Esophagus squamous epithelium (tissue), 5 donors: ENCODE measurements at regions not wholly inside any gene's neighbourhood (a gene's known extent, or its start where the extent isn't known, plus 50 kb on each side); places are given as distances from the start of the nearest gene placed in this dataset.

Experiments used
- DNase-seq: peaks from one replicate; lab custom pipeline; 2025; lab: John Stamatoyannopoulos, UW
- H3K27ac ChIP-seq, 4 donors: fragments of 200-600 bp; sonication (generic); one replicate each; pipeline ENCODE4 v1.5.1; 2016 to 2019; ENCODE audit warnings: mild to moderate bottlenecking in 1 of 4
- H3K27me3 ChIP-seq, 4 donors: fragments of 200-600 bp; sonication (generic); 1 replicate in 3 of 4; 2 replicates in 1 of 4; pipeline versions ENCODE4 v1.5.1 to v1.6.0; 2017 to 2021; ENCODE audit warnings: antibody characterized with exemption in 1 of 4
- H3K36me3 ChIP-seq, 3 donors: fragments of 200-600 bp; sonication (generic); one replicate each; pipeline ENCODE4 v1.5.1; 2016 to 2019
- H3K4me1 ChIP-seq, 3 donors: fragments of 200-600 bp; sonication (generic); one replicate each; pipeline ENCODE4 v1.5.1; 2017 to 2019
- H3K4me3 ChIP-seq, 4 donors: fragments of 200-600 bp; sonication (generic); 1 replicate in 3 of 4; 2 replicates in 1 of 4; pipeline ENCODE4 v1.5.1; 2016 to 2019; ENCODE audit warnings: mild to moderate bottlenecking in 2 of 4, moderate library complexity in 1 of 4
- H3K9me3 ChIP-seq, 3 donors: fragments of 200-600 bp; sonication (generic); one replicate each; pipeline ENCODE4 v1.5.1; 2016 to 2019
- POLR2A ChIP-seq, 4 donors: fragments of 450-650 bp; IDR thresholded peaks; one replicate each; pipeline ENCODE4 v1.6.1; 2017; ENCODE audit warnings: antibody characterized with exemption in 4 of 4, mild to moderate bottlenecking in 4 of 4, moderate library complexity in 3 of 4
- WGBS, 2 donors: methylation state at CpG; one replicate each; pipeline ENCODE4 v1.1.5; 2018; 5-methylcytosine and 5-hydroxymethylcytosine counted together
- intact Hi-C: fragments of 100-400 bp; cut with DNase I; formaldehyde crosslinking; loops from one replicate; pipeline ENCODE4 v1.15.0; 2022
- TF ChIP-seq, protein P1 (sequence below), 6 experiments: fragments of 450-650 bp in 4 of 6; fragments of 200-600 bp in 2 of 6; sonication (generic) in 2 of 6; IDR thresholded peaks; one replicate each; pipeline ENCODE4 v1.5.1; 2016 to 2019; ENCODE audit warnings: antibody characterized with exemption in 6 of 6, mild to moderate bottlenecking in 4 of 6, moderate library complexity in 4 of 6
- donor health status: DM: yes; HTN: yes; CAD: no.

DNA sequence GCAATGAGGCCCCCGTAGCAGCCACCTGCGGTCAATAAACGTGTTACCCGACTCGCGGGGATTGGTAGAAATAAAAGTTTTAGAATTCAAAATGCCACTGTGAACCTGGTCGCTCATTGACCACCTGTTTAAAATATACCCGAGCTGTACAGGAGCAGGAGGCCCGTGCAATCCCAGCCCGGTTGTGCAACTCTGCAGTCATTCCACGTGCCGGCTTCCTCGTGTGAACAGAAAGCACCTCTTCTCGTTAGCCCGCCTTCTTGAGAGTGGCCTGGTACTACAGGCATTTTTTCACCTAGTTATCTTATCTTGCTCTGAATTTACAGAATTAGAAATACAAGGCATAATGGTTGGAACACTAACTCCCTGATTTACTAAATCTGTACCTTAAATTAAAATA is 660.7 kb downstream of the GALR1 start:
- Histone ChIP-seq H3K27me3 (peaks cover 0 to 39% (median 0%) of the 10 kb centered on the region in 4 donors), H3K4me3 (no peak overlapping the region), H3K9me3 (no peaks in the 10 kb centered on the region), H3K4me1 (no peaks in the 10 kb centered on the region), H3K27ac (no peak overlapping the region), H3K36me3 (no peaks in the 10 kb centered on the region)
- DNase-seq = no peak
- intact Hi-C loops = no loop called here
- no peak for TF ChIP-seq POLR2A (IDR thresholded peaks at IDR 0.05)
- TF ChIP-seq, protein P1, sequence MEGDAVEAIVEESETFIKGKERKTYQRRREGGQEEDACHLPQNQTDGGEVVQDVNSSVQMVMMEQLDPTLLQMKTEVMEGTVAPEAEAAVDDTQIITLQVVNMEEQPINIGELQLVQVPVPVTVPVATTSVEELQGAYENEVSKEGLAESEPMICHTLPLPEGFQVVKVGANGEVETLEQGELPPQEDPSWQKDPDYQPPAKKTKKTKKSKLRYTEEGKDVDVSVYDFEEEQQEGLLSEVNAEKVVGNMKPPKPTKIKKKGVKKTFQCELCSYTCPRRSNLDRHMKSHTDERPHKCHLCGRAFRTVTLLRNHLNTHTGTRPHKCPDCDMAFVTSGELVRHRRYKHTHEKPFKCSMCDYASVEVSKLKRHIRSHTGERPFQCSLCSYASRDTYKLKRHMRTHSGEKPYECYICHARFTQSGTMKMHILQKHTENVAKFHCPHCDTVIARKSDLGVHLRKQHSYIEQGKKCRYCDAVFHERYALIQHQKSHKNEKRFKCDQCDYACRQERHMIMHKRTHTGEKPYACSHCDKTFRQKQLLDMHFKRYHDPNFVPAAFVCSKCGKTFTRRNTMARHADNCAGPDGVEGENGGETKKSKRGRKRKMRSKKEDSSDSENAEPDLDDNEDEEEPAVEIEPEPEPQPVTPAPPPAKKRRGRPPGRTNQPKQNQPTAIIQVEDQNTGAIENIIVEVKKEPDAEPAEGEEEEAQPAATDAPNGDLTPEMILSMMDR (IDR thresholded peaks at IDR 0.05) = no peak
- WGBS, 2 donors = 90 to 93% methylated on average over 15 of the region's 15 CpGs

DNA sequence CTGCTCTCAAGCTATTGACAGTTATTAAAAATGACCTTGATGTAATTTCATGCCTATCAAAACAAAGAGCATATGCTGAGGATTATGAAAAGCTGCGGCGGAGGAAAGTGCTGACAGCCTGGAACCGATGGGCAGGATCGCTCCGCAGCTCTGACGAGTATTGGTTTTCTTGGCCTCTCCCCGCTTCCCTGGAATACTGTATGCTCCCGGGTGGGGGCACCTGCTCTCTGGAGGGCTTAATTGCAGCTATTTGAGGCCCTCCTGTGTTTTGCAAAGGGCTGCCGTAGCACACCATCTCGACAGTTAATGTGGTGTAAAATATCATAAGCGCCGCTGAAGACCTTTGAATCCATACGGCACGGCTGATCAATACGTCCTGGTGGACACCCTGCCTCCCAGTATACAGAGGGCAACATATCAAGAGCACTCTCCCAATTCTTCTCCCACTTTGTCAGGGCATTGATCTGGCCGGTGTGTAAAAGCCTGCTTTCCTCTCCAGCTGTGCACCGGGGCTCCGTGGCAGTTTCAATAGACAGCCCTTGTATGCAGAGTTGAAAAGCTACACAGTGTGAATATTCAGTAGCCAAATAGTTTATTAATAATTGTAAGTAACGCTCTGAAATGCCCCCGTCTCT is 662.4 kb downstream of the GALR1 start:
- TF ChIP-seq POLR2A (IDR thresholded peaks at IDR 0.05) = no peak
- TF ChIP-seq, protein P1 (IDR thresholded peaks at IDR 0.05) = no peak
- Histone ChIP-seq H3K27me3 (peaks cover 0 to 39% (median 0%) of the 10 kb centered on the region in 4 donors), H3K4me3 (no peak overlapping the region), H3K4me1 (no peaks in the 10 kb centered on the region), H3K9me3 (no peaks in the 10 kb centered on the region), H3K36me3 (no peaks in the 10 kb centered on the region), H3K27ac (no peak overlapping the region)
- DNase-seq = no peak
- intact Hi-C loops = no loop called here
- WGBS, 2 donors = 56 to 65% methylated on average over 11 to 18 of the region's 20 CpGs

DNA sequence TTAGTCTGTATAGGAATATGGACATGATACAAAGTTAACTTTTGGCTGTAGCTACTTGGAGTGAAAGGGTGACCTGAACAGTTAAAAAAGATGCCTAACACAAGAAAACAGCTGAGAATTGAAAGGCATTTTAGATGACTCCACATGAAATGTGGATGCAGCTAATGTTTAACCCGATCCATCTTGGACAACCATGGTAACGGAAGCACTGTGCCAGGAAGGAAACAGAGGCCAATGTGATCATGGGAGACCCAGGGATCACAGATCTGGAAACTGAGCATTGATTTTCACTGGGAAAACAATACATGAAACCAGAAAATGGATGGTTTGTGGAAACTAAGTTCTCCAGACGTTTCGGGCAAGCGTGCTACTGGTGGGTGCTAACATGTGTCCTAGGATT is 669.1 kb downstream of the GALR1 start:
- Histone ChIP-seq H3K27me3 (peaks cover 0 to 9% (median 0%) of the 10 kb centered on the region in 4 donors), H3K4me1 (no peaks in the 10 kb centered on the region), H3K27ac (no peak overlapping the region), H3K36me3 (no peaks in the 10 kb centered on the region), H3K4me3 (no peak overlapping the region), H3K9me3 (no peaks in the 10 kb centered on the region)
- intact Hi-C loops = no loop called here
- no peak for TF ChIP-seq POLR2A (IDR thresholded peaks at IDR 0.05)
- DNase-seq = no peak
- WGBS, 2 donors = 78 to 79% methylated on average over 5 of the region's 5 CpGs

DNA sequence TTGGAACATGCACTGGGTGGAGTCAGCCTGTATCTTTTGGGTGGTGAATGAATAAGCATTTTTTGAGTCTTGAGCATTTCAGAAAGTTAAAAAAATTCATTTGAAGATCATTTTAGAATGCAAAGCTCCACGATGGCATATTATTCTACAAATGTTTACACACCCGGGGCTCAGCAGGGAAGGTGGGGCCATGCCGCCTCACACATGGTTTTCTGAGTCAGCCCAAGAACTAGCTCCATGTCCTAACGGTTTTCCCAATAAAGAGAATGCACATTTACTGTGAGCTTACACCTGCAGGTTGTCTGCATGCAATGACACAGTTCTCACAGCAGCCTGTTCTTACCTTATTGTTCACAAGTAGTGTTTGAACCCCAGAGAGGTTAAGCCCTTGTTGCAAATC is 670.3 kb downstream of the GALR1 start:
- 28 to 51% methylated on average over 4 of the region's 4 CpGs for WGBS, 2 donors
- intact Hi-C loops = no loop called here
- Histone ChIP-seq H3K4me3 (no peak overlapping the region), H3K9me3 (no peaks in the 10 kb centered on the region), H3K4me1 (no peaks in the 10 kb centered on the region), H3K36me3 (no peaks in the 10 kb centered on the region), H3K27ac (no peak overlapping the region), H3K27me3 (no peaks in the 10 kb centered on the region)
- DNase-seq = no peak
- no peak for TF ChIP-seq POLR2A (IDR thresholded peaks at IDR 0.05)
- TF ChIP-seq, protein P1 (IDR thresholded peaks at IDR 0.05) = no peak

DNA sequence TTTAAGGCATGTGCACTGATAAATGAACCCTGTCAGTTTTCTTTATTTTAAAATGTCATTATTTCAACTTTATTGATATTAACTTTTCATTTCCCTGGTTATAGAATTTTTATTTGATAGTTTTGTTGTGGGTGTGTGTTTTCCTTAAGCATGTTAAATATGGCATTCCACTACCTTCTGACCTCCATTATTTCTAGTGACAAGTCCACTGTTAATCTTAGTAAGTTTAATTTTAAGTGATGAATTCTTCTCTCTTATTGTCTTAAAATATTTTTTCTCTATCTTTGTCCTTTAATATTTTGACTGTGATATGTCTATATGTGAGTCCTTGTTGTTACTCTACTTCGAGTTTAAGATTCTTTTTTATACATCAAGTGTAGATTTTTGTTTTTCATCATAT is 685.7 kb downstream of the GALR1 start:
- Histone ChIP-seq H3K27ac (no peak overlapping the region), H3K27me3 (no peaks in the 10 kb centered on the region), H3K9me3 (no peaks in the 10 kb centered on the region), H3K36me3 (no peaks in the 10 kb centered on the region), H3K4me1 (no peaks in the 10 kb centered on the region), H3K4me3 (no peak overlapping the region)
- WGBS, 2 donors = 39 to 50% methylated on average over 1 of the region's 1 CpG
- DNase-seq = no peak
- TF ChIP-seq, protein P1 (IDR thresholded peaks at IDR 0.05) = no peak
- no peak for TF ChIP-seq POLR2A (IDR thresholded peaks at IDR 0.05)
- intact Hi-C loops = no loop called here
